ENCODE measurements at regions not wholly inside any gene's neighbourhood (a gene's known extent, or its start where the extent isn't known, plus 50 kb on each side); places are given as distances from the start of the nearest gene placed in this dataset.
"Not testable (repeated sequence)": the region's sequence is repeated elsewhere in the genome, so short reads cannot be mapped to it uniquely, and the experiment has no call there.

DNA sequence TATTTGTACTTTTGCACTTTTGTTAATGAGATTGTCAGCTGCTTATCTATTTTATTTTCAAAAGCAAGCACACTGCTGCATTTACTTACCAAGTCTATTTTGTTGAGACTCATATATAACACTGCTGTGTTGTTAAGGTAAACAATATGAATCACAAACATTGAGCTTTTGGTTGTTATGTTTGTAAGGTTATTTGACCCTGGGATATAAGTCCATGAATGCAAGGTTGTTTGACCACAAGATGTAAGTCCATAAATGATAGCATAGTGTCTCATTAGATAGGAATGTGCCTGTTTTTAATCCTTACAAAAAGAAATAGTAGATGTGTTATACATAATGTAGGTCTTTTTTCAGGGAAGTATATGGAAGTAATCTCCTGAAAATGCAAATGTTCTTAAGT lies 845.9 kb downstream of the CDH9 start:
- DNase-seq = no peak

DNA sequence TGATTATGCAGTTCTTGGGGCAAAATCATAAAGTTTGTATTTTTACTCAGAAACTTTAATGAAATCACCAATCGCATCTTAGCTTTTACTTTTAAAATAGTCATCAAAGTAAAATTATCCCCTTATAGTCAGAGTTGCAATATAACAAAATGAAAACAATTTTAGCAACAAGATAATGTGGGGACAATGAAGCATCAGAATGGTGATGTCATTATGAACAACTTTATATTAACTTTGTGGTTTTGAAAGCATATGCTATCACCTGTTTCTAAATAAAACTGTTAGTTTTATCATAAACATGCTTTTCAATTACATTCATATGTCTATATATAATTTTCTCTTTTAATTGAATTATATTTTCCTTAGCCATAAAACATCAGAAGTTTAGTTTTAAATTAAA lies 856.8 kb downstream of the CDH9 start:
- DNase-seq = no peak

DNA sequence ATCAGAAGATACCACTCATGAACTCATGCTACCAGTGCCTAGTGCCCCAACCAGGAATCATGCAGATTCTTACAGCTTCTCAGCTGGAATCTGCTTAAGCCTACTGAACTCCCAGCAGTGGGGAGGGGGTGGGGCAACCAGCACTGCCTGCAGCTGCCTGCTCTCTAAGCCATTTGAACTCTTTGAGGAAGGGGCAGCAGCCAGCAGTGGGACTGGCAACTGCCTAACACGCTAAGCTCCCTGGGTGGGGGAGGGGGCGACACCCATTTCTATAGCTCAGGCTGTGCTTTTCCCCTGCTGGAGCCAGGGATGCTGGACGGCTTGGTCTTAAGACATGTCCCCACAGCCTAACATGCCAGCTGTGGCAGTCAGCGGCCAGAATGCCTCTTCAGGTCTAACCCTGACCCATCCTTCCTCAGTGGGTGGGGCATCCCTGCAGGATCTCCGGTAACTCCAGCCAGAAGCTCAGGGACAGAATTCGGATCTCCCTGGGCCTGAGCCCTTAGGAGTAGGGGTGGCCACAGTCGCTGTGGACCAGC lies 889.7 kb downstream of the CDH9 start:
- DNase-seq = no peak

DNA sequence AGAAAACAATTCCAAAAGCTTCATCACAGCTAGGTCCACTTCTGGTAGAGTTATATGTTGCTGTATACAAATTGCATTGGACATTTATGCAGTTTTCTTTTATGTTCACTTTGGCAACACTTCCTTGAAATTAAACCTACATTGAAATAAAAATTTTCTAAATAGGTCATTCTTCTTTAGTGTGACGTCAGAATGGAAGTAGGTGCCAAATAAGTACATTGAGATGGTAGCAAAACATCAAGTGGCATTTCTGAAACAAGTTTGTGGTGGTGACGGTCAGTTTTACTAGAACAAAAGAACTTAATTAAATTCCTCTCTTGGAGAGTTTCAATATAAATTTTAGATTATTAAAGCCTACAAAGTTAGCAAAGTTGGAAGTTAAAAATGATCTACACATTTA lies 895.1 kb downstream of the CDH9 start:
- no peak for DNase-seq

DNA sequence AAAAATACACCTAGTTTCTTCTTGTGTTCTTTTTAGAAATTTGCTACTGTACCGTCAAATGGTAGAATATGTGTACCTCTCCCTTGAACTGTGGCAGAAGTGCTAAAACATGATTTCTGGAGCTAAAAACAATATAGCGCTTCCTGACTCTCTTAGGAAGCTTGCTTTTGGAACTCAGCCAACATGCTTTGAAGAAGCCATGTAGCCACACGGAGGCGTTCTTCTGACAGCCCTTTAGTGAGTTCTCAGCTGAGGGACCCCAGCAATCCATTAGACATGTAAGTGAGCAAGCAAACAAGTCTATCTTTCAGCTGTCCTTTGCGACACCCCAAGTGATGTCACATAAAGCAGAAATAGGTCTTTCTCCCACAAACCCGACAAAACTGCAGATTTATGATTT lies 917.0 kb downstream of the CDH9 start:
- DNase-seq = no peak

DNA sequence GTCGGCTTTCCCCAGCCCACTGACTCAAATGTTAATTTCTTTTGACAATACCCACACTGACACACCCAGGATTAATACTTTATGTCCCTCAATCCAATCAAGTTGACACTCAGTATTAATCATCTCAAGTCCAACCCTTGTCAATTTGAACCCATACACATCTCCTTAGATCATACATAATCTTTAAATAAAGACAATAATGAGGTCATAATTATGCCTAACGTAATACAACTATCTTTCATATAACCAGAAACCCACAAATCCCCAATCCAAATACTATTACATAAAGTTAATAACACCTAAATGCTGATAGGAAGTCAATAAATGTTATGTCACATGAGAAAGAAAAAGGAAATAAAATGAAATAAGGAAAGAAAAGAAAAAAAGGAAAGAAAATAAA lies 934.2 kb downstream of the CDH9 start:
- DNase-seq = no peak

DNA sequence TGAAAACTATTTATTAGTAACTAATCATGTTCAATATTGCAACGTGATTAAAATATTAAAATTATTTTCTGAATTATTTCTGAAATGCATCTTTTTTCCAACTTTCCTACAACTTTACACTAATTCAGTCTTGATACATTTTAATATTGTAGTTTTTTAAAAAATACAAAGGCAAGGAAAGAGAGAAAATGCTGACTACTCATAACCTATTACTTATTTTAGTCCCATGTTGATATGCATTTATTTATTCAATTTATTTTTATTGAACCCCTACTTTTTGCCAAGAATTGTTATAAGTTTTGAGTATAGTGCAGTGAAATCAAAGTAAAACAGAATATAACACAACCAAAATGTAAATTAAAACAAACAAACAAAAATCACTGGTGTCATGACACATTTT lies 978.2 kb downstream of the CDH9 start:
- no peak for DNase-seq

- DNase-seq = no peak
These were observed 983.8 kb downstream of the CDH9 start for GRCh38 chr5:26054594-26054993.

- no peak for DNase-seq
These were observed 1003.6 kb downstream of the CDH9 start for GRCh38 chr5:26034813-26035212.

GRCh38 chr5:26031481-26031880 lies 1006.9 kb downstream of the CDH9 start:
- no peak for DNase-seq

DNA sequence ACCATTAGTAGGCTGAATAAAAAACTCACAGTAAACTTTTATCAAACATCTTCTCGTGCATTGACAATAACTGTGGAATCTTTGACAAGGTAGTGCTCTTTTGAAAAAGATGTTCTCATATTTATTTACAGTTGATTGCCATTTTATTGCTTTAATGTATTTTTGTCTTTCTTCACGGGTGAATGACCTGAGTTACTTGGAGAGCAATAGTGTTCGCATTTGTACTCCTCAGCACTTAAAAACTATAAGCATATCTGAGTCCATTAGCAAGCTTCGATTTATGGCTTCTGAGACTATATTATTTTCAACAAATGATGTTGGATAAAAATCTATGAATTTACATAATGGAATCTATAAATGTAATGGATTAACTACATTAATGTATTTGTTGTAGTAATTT lies 1012.3 kb downstream of the CDH9 start:
- DNase-seq = no peak

DNA sequence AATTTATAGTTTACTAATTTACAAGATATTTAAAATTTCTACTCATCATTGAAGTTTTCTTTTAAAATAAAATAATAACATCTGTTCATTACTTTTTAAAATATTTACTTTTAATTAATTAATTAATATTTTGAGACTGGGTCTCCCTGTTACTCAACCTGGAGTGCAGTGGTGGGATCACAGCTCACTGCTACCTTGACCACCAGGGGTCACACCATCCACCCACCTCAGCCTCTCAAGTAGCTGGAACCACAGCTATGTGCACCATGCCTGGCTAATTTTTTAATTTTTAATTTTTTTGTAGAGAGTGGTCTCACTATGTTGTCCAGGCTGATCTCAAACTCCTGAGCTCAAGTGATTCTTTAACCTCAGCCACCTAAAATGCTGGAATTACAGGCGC lies 1013.6 kb downstream of the CDH9 start:
- no peak for DNase-seq

- no peak for DNase-seq
These were observed 1015.0 kb downstream of the CDH9 start for GRCh38 chr5:26023361-26023760.

DNA sequence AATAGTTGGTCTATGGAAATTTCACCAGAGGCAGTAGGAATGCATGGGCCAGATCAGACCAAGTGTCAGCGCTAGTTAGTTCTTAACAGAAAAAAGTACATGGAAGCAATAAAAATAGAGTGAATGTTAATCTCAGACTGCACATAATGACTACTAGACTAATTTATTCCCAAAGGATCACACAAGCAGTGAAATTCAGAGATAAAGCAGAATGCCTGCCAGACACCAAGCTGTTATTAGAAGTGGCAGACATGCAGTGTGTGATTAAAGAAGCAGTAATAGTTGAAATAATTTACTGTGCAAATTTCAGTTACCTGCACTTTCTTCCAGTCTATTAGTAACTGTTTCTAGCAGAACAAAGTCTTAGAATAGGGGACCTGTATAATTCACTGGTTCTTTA lies 1024.2 kb downstream of the CDH9 start:
- DNase-seq = no peak

DNA sequence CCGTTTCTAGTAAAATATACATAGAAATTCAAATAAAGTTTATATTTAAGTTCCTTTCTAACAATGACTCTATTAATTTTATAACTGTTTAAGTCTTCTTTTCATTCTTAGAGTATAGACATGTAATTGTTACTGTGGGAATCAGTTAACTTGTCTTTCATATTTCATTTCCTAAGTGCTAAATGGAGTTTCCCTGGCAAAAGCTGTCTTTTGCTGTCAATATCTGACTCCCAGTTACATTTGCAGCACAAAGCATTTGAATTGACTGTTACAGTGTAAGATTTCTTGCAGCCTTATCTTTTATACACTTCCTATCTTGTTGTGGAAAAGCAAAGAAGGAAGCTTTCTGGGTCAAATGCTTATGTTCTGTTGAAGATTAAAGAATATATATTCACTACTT lies 1026.3 kb downstream of the CDH9 start:
- no peak for DNase-seq

GRCh38 chr5:26009742-26010141 lies 1028.6 kb downstream of the CDH9 start:
- DNase-seq = no peak

GRCh38 chr5:26003966-26004365 lies 1034.4 kb downstream of the CDH9 start:
- no peak for DNase-seq

DNA sequence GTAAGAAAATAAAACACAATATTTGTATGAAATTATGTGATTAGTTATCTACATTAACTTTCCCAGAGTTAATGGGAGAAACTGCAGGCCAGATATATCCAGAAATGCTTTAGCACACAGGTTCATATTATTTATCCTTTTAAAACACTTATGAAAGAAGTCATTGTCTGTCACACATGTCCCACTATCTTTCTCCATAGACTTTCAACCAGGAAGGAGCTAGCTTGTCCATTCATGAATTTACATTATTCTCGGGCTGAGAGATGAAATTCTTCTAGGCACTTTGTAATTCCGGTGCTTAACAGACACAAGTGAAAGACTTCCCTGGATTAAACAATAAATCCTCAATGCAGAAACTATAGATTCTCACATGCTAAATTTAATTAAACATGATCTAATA lies 1043.2 kb downstream of the CDH9 start:
- DNase-seq = no peak

DNA sequence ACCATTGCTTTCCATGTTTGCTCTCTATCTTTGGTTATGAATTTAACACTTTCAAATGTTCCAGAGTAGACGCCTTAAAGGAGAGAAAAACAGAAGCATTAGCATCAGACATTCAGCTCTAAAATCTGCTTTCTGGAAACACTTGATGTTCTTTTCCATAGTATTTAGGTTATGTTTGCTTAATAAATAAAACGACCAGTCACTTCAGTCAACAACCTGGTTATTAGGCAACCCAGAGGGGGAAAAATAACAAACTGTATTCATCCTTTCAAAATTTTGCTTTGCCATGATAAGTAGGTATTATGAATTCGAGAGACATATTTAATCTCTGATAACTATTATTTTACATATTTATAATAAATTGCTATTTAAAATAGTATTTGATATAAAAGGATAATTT lies 1044.7 kb downstream of the CDH9 start:
- no peak for DNase-seq

DNA sequence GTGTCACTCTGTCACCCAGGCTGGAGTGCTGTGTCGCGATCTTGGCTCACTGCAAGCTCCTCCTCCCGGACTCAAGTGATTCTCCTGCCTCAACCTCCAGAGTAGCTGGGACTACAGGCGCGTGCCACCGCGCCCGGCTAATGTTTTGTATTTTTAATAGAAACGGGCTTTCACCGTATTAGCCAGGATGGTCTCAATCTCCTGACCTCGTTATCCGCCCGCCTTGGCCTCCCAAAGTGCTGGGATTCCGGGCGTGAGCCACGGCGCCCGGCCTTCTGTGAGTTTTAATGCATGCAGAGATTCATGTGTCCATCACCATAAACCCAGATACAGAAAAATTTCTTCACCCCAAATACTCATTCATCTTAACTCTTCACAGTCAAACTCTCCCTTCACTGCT lies 1046.7 kb downstream of the CDH9 start:
- DNase-seq = no peak

- no peak for DNase-seq
These were observed 1047.6 kb downstream of the CDH9 start for GRCh38 chr5:25990771-25991170.

GRCh38 chr5:25979086-25979485 lies 1059.3 kb downstream of the CDH9 start:
- no peak for DNase-seq

DNA sequence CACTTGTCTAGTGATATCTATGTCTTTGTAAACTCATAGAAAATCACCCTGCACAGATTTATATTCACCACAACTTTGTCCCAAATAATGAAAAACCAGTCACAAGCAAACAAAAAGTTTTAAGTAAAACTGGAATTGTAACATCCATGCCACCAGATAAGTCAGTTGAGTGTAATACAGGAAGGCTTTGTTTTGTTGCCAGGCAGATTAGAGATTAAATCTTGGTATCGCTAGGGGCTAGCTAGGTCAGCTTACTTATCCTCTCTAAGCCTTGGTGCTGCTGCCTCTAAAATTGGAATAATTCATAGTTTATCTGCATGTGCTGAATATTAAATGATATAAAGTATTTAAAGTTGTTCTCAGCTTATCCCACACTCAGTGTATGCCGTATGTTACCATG lies 1062.5 kb downstream of the CDH9 start:
- no peak for DNase-seq

DNA sequence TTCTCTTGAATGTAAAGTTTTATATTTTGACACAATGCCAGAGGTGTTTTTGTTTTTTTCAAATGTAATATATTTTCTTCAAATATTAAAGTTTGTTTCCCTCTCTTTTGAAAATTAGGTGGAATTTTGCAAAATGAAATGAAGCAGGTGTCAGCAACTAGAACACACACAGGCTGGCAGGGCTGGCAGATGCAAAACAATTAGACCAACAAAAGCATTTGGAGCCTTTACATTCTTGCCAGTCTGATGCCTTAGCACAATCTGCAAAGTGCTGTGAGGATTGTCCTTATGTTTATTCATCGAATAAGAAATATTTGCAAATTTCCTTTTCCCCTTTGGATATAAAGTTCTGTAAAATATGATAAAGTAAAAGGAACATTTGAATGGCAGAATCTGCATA lies 1063.9 kb downstream of the CDH9 start:
- no peak for DNase-seq

DNA sequence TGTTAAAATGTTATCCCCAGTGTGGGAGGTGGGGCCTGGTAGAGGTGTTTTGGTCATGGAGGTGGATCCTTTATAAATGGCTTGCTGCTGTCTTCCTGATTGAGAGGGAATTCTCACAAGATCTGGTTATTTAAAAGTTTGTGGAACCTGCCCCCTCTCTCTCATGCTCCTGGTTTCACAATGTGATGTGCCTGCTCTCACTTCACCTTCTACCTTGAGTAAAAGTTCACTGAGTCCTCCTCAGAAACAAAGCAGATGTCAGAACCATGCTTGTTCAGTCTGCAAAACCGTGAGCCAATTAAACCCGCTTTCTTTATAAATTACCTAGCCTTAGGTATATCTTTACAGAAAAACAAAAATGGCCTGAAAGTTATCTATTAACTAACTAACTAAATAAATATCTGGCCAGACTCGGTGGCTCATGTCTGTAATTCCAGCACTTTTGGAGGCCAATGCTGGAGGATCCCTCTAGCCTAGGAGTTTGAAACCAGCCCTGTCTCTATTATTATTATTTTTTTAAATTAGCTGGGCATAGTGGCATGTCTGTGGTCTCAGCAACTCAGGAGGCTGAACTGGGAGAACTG lies 1067.4 kb downstream of the CDH9 start:
- no peak for DNase-seq

GRCh38 chr5:25969042-25969441 lies 1069.3 kb downstream of the CDH9 start:
- not testable (repeated sequence) for DNase-seq

Data from fibroblast of skin of right quadriceps (primary cell).